ENCODE measurements at regions not wholly inside any gene's neighbourhood (a gene's known extent, or its start where the extent isn't known, plus 50 kb on each side); places are given as distances from the start of the nearest gene placed in this dataset.

DNA sequence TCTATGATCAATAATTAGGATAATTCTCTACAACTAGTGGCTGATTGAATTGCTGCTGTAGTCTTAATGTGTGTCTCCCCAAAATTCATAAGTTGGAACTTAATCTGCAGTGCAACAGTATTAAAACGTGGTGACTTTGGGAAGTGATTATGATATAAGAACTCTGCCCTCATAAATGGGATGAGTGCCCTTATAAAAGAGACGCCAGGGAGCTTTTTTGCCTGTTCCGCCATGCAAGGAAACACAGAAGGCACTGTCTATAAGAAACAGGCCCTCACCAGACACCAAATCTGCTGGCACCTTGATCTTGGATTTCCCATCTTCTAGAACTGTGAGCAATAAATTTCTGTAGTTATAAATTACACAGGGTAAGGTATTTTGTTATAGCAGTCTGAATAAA lies 161.0 kb downstream of the ALX1 start:
- no peak for TF ChIP-seq EZH2 (IDR thresholded peaks at IDR 0.05; ENCODE audit: borderline replicate concordance)
- TF ChIP-seq, protein P1, sequence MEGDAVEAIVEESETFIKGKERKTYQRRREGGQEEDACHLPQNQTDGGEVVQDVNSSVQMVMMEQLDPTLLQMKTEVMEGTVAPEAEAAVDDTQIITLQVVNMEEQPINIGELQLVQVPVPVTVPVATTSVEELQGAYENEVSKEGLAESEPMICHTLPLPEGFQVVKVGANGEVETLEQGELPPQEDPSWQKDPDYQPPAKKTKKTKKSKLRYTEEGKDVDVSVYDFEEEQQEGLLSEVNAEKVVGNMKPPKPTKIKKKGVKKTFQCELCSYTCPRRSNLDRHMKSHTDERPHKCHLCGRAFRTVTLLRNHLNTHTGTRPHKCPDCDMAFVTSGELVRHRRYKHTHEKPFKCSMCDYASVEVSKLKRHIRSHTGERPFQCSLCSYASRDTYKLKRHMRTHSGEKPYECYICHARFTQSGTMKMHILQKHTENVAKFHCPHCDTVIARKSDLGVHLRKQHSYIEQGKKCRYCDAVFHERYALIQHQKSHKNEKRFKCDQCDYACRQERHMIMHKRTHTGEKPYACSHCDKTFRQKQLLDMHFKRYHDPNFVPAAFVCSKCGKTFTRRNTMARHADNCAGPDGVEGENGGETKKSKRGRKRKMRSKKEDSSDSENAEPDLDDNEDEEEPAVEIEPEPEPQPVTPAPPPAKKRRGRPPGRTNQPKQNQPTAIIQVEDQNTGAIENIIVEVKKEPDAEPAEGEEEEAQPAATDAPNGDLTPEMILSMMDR (IDR thresholded peaks at IDR 0.05; ENCODE audit: poor library complexity): no peak
- no peak for TF ChIP-seq EZH2phosphoT487 (IDR thresholded peaks at IDR 0.05; ENCODE audit: low read depth, severe bottlenecking, unreplicated experiment)
- Histone ChIP-seq H3K9me2 (replicated peaks; ENCODE audit: insufficient read depth) (no peaks in the 10 kb centered on the region), H3K9me3 (ENCODE audit: low read depth) (no peaks in the 10 kb centered on the region), H3K27ac (no peak overlapping the region), H2AFZ (no peak overlapping the region), H3K79me2 (no peaks in the 10 kb centered on the region), H3K4me3 (no peak overlapping the region), H3K27me3 (no peaks in the 10 kb centered on the region), H3K4me1 (ENCODE audit: insufficient read depth) (peaks cover 8% of the 10 kb centered on the region), H4K20me1 (ENCODE audit: insufficient read depth, poor library complexity, severe bottlenecking) (no peaks in the 10 kb centered on the region), H3K36me3 (replicated peaks; ENCODE audit: insufficient read depth, low read depth) (no peaks in the 10 kb centered on the region), H3K4me2 (peak overlapping the region; percentile 39)
- WGBS (ENCODE audit: low lambda C conversion rate, missing lambda C conversion rate): 60% methylated on average over 3 of the region's 3 CpGs
- no peak for DNase-seq (ENCODE audit: low spot score)

DNA sequence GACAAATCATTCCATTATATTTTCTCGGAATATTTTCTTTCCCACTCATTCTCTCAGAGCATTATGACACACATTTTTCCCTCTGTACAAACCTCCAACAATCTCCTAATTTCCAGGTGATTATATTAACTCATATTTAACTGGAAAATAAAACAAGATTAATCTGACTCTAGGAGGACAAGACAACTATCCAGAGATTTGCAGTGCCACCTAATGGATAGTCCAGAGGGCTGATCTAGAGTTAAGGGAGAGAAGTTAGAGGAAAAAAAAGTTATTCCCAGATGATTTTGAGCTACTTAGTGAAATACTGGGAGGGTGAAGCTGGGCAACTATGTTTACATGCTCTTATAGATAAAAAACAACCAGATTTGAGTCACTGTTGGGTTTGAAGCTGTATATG lies 161.7 kb downstream of the ALX1 start:
- Histone ChIP-seq H3K27ac (no peak overlapping the region), H3K36me3 (replicated peaks; ENCODE audit: insufficient read depth, low read depth) (no peaks in the 10 kb centered on the region), H3K9me2 (replicated peaks; ENCODE audit: insufficient read depth) (no peaks in the 10 kb centered on the region), H3K9me3 (ENCODE audit: low read depth) (no peaks in the 10 kb centered on the region), H3K27me3 (no peaks in the 10 kb centered on the region), H3K4me2 (no peak overlapping the region), H3K4me3 (no peak overlapping the region), H3K4me1 (ENCODE audit: insufficient read depth) (peaks cover 8% of the 10 kb centered on the region), H2AFZ (no peak overlapping the region), H3K79me2 (no peaks in the 10 kb centered on the region), H4K20me1 (ENCODE audit: insufficient read depth, poor library complexity, severe bottlenecking) (no peaks in the 10 kb centered on the region)
- DNase-seq (ENCODE audit: low spot score): peak; percentile 27
- no peak for TF ChIP-seq EZH2 (IDR thresholded peaks at IDR 0.05; ENCODE audit: borderline replicate concordance)
- no peak for TF ChIP-seq EZH2phosphoT487 (IDR thresholded peaks at IDR 0.05; ENCODE audit: low read depth, severe bottlenecking, unreplicated experiment)
- TF ChIP-seq, protein P1 (IDR thresholded peaks at IDR 0.05; ENCODE audit: poor library complexity): peak; percentile 70
- WGBS (ENCODE audit: low lambda C conversion rate, missing lambda C conversion rate): 61% methylated on average over 1 of the region's 1 CpG

DNA sequence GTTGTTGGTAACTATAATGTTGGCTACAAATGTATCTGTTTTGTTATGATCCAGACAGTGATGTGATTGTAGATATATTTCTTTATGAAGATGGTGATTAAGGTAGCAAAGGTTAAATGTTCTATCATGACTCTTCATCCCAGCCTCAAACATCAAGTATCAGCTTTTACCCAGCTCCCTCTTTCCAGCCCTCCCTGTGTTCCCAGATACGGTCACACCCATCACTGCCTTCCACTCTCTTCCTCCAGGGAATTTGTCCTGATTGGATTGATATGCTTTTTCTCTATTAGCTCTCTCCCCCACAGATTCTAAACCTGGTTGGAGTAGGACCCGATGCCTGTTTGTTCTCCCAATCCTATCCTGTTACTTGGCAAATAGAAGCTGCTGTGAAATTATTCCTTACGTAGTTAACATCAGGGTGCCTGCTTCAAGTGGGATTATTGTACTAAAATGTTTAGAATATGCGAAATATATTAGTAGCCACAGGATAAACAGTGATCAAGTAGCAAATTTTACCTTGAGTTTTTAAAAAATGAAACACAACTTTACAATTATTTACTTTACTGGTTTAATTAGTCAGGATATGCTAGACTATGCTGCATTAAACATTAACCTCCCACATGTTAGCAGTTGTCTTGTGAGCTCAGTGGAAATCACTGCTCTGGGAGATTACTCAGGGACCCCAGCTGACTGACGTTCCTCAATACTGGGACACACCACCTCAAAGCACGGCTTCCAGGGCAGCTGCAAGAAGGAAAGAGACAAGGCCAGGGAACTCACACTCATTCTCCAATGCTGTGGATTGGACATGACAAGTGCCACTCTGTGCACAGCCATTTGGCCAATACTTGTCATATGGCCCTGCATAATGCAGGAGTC lies 165.3 kb downstream of the ALX1 start:
- H3K4me3 ChIP-seq: no peak overlapping the region
- H4K20me1 ChIP-seq (ENCODE audit: insufficient read depth, poor library complexity, severe bottlenecking): no peaks in the 10 kb centered on the region
- H3K9me2 ChIP-seq (replicated peaks; ENCODE audit: insufficient read depth): no peaks in the 10 kb centered on the region
- peak overlapping the region; percentile 39 for H3K27ac ChIP-seq
- no peaks in the 10 kb centered on the region for H3K36me3 ChIP-seq (replicated peaks; ENCODE audit: insufficient read depth, low read depth)
- no peaks in the 10 kb centered on the region for H3K4me1 ChIP-seq (ENCODE audit: insufficient read depth)
- H2AFZ ChIP-seq: peak overlapping the region; percentile 0
- no peaks in the 10 kb centered on the region for H3K79me2 ChIP-seq
- H3K27me3 ChIP-seq: no peaks in the 10 kb centered on the region
- TF ChIP-seq, protein P1 (IDR thresholded peaks at IDR 0.05; ENCODE audit: poor library complexity): no peak
- no peak for TF ChIP-seq EZH2phosphoT487 (IDR thresholded peaks at IDR 0.05; ENCODE audit: low read depth, severe bottlenecking, unreplicated experiment)
- TF ChIP-seq EZH2 (IDR thresholded peaks at IDR 0.05; ENCODE audit: borderline replicate concordance): no peak
- peak overlapping the region; percentile 38 for H3K4me2 ChIP-seq
- 44% methylated on average over 6 of the region's 6 CpGs for WGBS (ENCODE audit: low lambda C conversion rate, missing lambda C conversion rate)
- DNase-seq (ENCODE audit: low spot score): peak; percentile 63
- no peaks in the 10 kb centered on the region for H3K9me3 ChIP-seq (ENCODE audit: low read depth)
